H9 (cell line): ENCODE measurements at regions not wholly inside any gene's neighbourhood (a gene's known extent, or its start where the extent isn't known, plus 50 kb on each side); places are given as distances from the start of the nearest gene placed in this dataset.

Source experiments
- DNase-seq: peaks from one replicate; pipeline ENCODE4 v3.0.0-alpha.2; 2017
- H2AFZ ChIP-seq: one replicate; pipeline ENCODE4 v1.6.1; 2013; ENCODE audit warnings: mild to moderate bottlenecking, low read length, control low read depth, moderate library complexity
- H2AK5ac ChIP-seq: 2 replicates; pipeline ENCODE4 v1.6.1; 2013; ENCODE audit warnings: low read length, control low read depth, mixed read lengths; ENCODE audit not compliant: insufficient read length
- H2BK120ac ChIP-seq: one replicate; pipeline ENCODE4 v1.6.1; 2013; ENCODE audit warnings: low read depth, mild to moderate bottlenecking, low read length, control low read depth, inconsistent platforms; ENCODE audit not compliant: poor library complexity, severe bottlenecking
- H2BK12ac ChIP-seq: 2 replicates; pipeline ENCODE4 v1.6.1; 2013; ENCODE audit warnings: low read length, control low read depth, mixed read lengths, low read depth; ENCODE audit not compliant: insufficient read length
- H2BK15ac ChIP-seq: 2 replicates; pipeline ENCODE4 v1.6.1; 2013; ENCODE audit warnings: low read depth, low read length, control low read depth
- H2BK20ac ChIP-seq: one replicate; pipeline ENCODE4 v1.6.1; 2013; ENCODE audit warnings: low read depth, mild to moderate bottlenecking, low read length, control low read depth, inconsistent platforms; ENCODE audit not compliant: poor library complexity, severe bottlenecking
- H2BK5ac ChIP-seq: 2 replicates; pipeline ENCODE4 v1.6.1; 2013; ENCODE audit warnings: low read length, control low read depth, mixed read lengths; ENCODE audit not compliant: insufficient read length
- H3K14ac ChIP-seq: 2 replicates; pipeline ENCODE4 v1.6.1; 2013; ENCODE audit warnings: low read length, control low read depth; ENCODE audit not compliant: insufficient read depth
- H3K18ac ChIP-seq: 2 replicates; pipeline ENCODE4 v1.6.1; 2013; ENCODE audit warnings: low read depth, mild to moderate bottlenecking, mixed read lengths, low read length, control low read depth; ENCODE audit not compliant: insufficient read length
- H3K23ac ChIP-seq: 2 replicates; pipeline ENCODE4 v1.6.1; 2013; ENCODE audit warnings: low read length, control low read depth, mixed read lengths, low read depth; ENCODE audit not compliant: insufficient read length
- H3K23me2 ChIP-seq: 2 replicates; pipeline ENCODE4 v1.6.1; 2013; ENCODE audit warnings: low read depth, mild to moderate bottlenecking, mixed read lengths, low read length, control low read depth; ENCODE audit not compliant: insufficient read length, poor library complexity, severe bottlenecking
- H3K27ac ChIP-seq: 2 replicates; pipeline ENCODE4 v1.5.1; 2013; ENCODE audit warnings: low read length, control low read depth, mixed read lengths, low read depth; ENCODE audit not compliant: insufficient read length
- H3K27me3 ChIP-seq: 2 replicates; pipeline ENCODE4 v1.6.1; 2013; ENCODE audit warnings: low read length, control low read depth, inconsistent platforms; ENCODE audit not compliant: insufficient read depth
- H3K4ac ChIP-seq: 2 replicates; pipeline ENCODE4 v1.6.1; 2013; ENCODE audit warnings: low read depth, mild to moderate bottlenecking, control low read depth, inconsistent platforms, low read length, moderate library complexity
- H3K4me1 ChIP-seq: 2 replicates; pipeline ENCODE4 v1.6.1; 2013; ENCODE audit warnings: low read length, control low read depth, inconsistent platforms; ENCODE audit not compliant: insufficient read depth
- H3K4me2 ChIP-seq: 2 replicates; pipeline ENCODE4 v1.6.1; 2013; ENCODE audit warnings: low read length, control low read depth, mixed read lengths; ENCODE audit not compliant: insufficient read length, insufficient read depth
- H3K56ac ChIP-seq: 2 replicates; pipeline ENCODE4 v1.6.1; 2013; ENCODE audit warnings: low read depth, mild to moderate bottlenecking, mixed read lengths, low read length, control low read depth; ENCODE audit not compliant: insufficient read length
- H3K79me1 ChIP-seq: 2 replicates; pipeline ENCODE4 v1.6.1; 2013; ENCODE audit warnings: low read depth, mild to moderate bottlenecking, moderate library complexity, low read length, control low read depth, inconsistent platforms; ENCODE audit not compliant: insufficient read depth, poor library complexity, severe bottlenecking
- H3K79me2 ChIP-seq: 2 replicates; pipeline ENCODE4 v1.6.1; 2013; ENCODE audit warnings: low read length, control low read depth, inconsistent platforms; ENCODE audit not compliant: insufficient read depth
- H3K9ac ChIP-seq: 2 replicates; pipeline ENCODE4 v1.6.1; 2013; ENCODE audit warnings: low read length, control low read depth, mixed read lengths; ENCODE audit not compliant: insufficient read length; ENCODE audit errors: extremely low read depth
- H3K9me3 ChIP-seq: one replicate; pipeline ENCODE4 v1.6.1; 2013; ENCODE audit warnings: low read depth, low read length, inconsistent platforms; ENCODE audit not compliant: control insufficient read depth
- H3T11ph ChIP-seq: one replicate; pipeline ENCODE4 v1.6.1; 2013; ENCODE audit warnings: mild to moderate bottlenecking, low read length, control low read depth, inconsistent platforms
- H4K20me1 ChIP-seq: one replicate; pipeline ENCODE4 v1.6.1; 2013; ENCODE audit not compliant: control insufficient read depth, insufficient read length, insufficient read depth
- H4K5ac ChIP-seq: 2 replicates; pipeline ENCODE4 v1.6.1; 2013; ENCODE audit warnings: low read depth, mild to moderate bottlenecking, mixed read lengths, low read length, control low read depth; ENCODE audit not compliant: insufficient read length
- H4K8ac ChIP-seq: replicated peaks from 2 replicates; pipeline ENCODE4 v1.6.1; 2013; ENCODE audit warnings: low read length, control low read depth, mixed read lengths, low read depth; ENCODE audit not compliant: insufficient read length
- H4K91ac ChIP-seq: 2 replicates; pipeline ENCODE4 v1.6.1; 2013; ENCODE audit warnings: low read depth, mild to moderate bottlenecking, moderate library complexity, mixed read lengths, low read length, control low read depth; ENCODE audit not compliant: insufficient read length
- H3K27ac Mint-ChIP-seq, 3 experiments: 2 replicates in 2 of 3; 3 replicates in 1 of 3; pipeline ENCODE4 v1.8.0; 2020 to 2021; ENCODE audit warnings: mixed read lengths in 3 of 3, mild to moderate bottlenecking in 1 of 3, moderate library complexity in 1 of 3
- H3K27me3 Mint-ChIP-seq: 2 replicates; pipeline ENCODE4 v1.8.0; 2021; ENCODE audit warnings: low read depth, mild to moderate bottlenecking, moderate library complexity, mixed read lengths
- H3K36me3 Mint-ChIP-seq, 3 experiments: 2 replicates in 2 of 3; 3 replicates in 1 of 3; pipeline ENCODE4 v1.8.0; 2020 to 2021; ENCODE audit warnings: low read depth in 3 of 3, mixed read lengths in 3 of 3; ENCODE audit not compliant: insufficient read depth in 1 of 3
- H3K4me1 Mint-ChIP-seq, 2 experiments: 2 replicates each; pipeline ENCODE4 v1.8.0; 2020; ENCODE audit warnings: mixed read lengths in 2 of 2
- H3K4me3 Mint-ChIP-seq, 2 experiments: 2 replicates in 1 of 2; 3 replicates in 1 of 2; pipeline ENCODE4 v1.8.0; 2020 to 2021; ENCODE audit warnings: mild to moderate bottlenecking in 2 of 2, mixed read lengths in 2 of 2, moderate library complexity in 1 of 2
- H3K9me3 Mint-ChIP-seq, 2 experiments: 2 replicates in 1 of 2; 3 replicates in 1 of 2; pipeline ENCODE4 v1.8.0; 2020; ENCODE audit warnings: mild to moderate bottlenecking in 2 of 2, mixed read lengths in 2 of 2, moderate library complexity in 1 of 2
- WGBS: extraction: QIAGEN DNeasy Blood & Tissue Kit; methylation state at CpG from one replicate; pipeline ENCODE4 v1.1.7; 2013; ENCODE audit warnings: missing lambda C conversion rate, low lambda C conversion rate, mixed read lengths; ENCODE audit not compliant: insufficient read length; ENCODE audit errors: extremely low coverage; 5-methylcytosine and 5-hydroxymethylcytosine counted together
- TF ChIP-seq, protein P1 (sequence below): fragments of 200-600 bp; sonication (generic); conservative IDR thresholded peaks from 3 replicates; pipeline ENCODE4 v1.8.0; 2021; ENCODE audit warnings: antibody characterized with exemption, mild to moderate bottlenecking

DNA sequence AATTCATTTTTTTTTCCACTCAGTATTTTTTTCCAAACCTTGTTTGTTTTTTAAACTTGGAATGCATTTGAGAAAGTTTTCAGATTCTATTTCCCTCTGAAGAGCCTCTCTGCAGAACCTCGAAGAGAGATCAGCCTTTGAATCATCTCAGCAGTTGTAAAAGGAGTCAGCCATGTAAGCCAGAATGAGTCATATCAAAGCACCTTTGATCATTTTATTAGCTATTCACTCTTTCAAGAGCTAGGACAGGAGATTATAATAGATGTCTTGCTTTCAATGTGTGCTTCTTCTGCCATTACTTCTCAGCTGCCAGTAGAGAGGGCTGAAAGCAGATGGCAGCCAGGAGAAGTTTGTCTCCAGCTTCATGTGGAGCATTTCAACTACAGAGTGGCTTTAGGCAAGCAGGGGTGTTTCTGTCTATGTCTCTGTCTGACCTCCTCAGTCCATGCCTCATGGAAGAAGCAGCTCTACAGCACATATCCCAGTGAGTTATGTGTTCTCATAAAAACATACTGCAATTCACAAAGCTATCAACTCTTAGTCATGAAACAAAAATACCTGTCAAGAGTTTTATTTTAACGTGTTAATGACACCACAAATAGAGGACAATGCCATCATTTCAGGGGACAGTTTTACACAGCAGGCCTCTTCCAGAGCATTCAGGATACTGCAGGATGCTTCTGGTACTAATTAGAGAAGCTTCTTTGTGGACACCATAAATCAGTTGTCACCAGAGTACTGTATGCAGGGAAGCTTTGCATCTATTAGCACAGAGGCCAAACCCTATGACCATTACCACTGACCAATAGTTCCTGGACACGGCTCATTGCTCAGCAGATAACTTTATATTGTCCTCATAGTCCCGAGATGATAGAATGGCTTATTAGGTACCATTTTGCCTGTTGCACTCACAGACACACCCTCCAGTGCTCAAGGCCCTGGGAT lies 94.3 kb downstream of the NHLRC3 start:
- no peak overlapping the region for H3K56ac ChIP-seq
- Mint-ChIP-seq H3K9me3 (no peaks in the 10 kb centered on the region; a peak in 1 of 5 replicates), H3K27me3 (0 out of 2 replicates have a peak, but pooled peaks cover 2% of the 10 kb centered on the region), H3K27ac (no peak overlapping the region), H3K4me3 (no peak overlapping the region), H3K36me3 (no peaks in the 10 kb centered on the region), H3K4me1 (peaks cover 28 to 42% of the 10 kb centered on the region in 2 experiments)
- no peak overlapping the region for H2BK5ac ChIP-seq
- no peak overlapping the region for H3K4me2 ChIP-seq
- no peak overlapping the region for H2AFZ ChIP-seq
- H4K5ac ChIP-seq: no peak overlapping the region
- H3K23me2 ChIP-seq: no peaks in the 10 kb centered on the region
- H3K9me3 ChIP-seq: no peaks in the 10 kb centered on the region
- no peak overlapping the region for H2BK12ac ChIP-seq
- no peaks in the 10 kb centered on the region for H3K4me1 ChIP-seq
- H2BK120ac ChIP-seq: no peak overlapping the region
- H2AK5ac ChIP-seq: no peak overlapping the region
- TF ChIP-seq, protein P1, sequence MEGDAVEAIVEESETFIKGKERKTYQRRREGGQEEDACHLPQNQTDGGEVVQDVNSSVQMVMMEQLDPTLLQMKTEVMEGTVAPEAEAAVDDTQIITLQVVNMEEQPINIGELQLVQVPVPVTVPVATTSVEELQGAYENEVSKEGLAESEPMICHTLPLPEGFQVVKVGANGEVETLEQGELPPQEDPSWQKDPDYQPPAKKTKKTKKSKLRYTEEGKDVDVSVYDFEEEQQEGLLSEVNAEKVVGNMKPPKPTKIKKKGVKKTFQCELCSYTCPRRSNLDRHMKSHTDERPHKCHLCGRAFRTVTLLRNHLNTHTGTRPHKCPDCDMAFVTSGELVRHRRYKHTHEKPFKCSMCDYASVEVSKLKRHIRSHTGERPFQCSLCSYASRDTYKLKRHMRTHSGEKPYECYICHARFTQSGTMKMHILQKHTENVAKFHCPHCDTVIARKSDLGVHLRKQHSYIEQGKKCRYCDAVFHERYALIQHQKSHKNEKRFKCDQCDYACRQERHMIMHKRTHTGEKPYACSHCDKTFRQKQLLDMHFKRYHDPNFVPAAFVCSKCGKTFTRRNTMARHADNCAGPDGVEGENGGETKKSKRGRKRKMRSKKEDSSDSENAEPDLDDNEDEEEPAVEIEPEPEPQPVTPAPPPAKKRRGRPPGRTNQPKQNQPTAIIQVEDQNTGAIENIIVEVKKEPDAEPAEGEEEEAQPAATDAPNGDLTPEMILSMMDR: no peak
- no peak overlapping the region for H4K91ac ChIP-seq
- no peak overlapping the region for H3K4ac ChIP-seq
- no peaks in the 10 kb centered on the region for H4K20me1 ChIP-seq
- H4K8ac ChIP-seq: no peak overlapping the region
- no peak overlapping the region for H3K27ac ChIP-seq
- WGBS: no CpG with 5 or more reads among the region's 4 CpGs
- no peak overlapping the region for H3T11ph ChIP-seq
- no peaks in the 10 kb centered on the region for H3K27me3 ChIP-seq
- no peak overlapping the region for H2BK20ac ChIP-seq
- H3K79me1 ChIP-seq: no peaks in the 10 kb centered on the region
- no peak overlapping the region for H2BK15ac ChIP-seq
- H3K9ac ChIP-seq: no peak overlapping the region
- no peak overlapping the region for H3K14ac ChIP-seq
- no peak overlapping the region for H3K18ac ChIP-seq
- no peak for DNase-seq
- no peaks in the 10 kb centered on the region for H3K79me2 ChIP-seq
- no peak overlapping the region for H3K23ac ChIP-seq
